ENCODE measurements at regions not wholly inside any gene's neighbourhood (a gene's known extent, or its start where the extent isn't known, plus 50 kb on each side); places are given as distances from the start of the nearest gene placed in this dataset.

- DNase-seq (ENCODE audit: low read depth in 1 of 2, low spot score in 1 of 2) (no peak), ATAC-seq (no peak), FAIRE-seq (no peak)
- H3K9me3 ChIP-seq = peaks cover 5% of the 10 kb centered on the region; the same call in 2 of the 3 replicates
- H3K27ac ChIP-seq = no peak overlapping the region
- no peak overlapping the region for H3K4me3 ChIP-seq
- no peaks in the 10 kb centered on the region for H3K4me1 ChIP-seq
- no peak overlapping the region for H3K4me2 ChIP-seq
- WGBS (ENCODE audit: missing lambda C conversion rate) = 0% methylated on average over 3 of the region's 3 CpGs
- ChIA-PET CTCF (no interaction called here), POLR2A (no interaction called here)
- no peak for TF ChIP-seq HOXB13 (CRISPR knock-in tag; IDR thresholded peaks at IDR 0.05; ENCODE audit: low read depth)
- TF ChIP-seq NPAS2 (CRISPR knock-in tag; IDR thresholded peaks at IDR 0.05; ENCODE audit: borderline replicate concordance) = no peak
- no peak for TF ChIP-seq RAD21 (conservative IDR thresholded peaks at IDR 0.05 in 1 of 2, IDR thresholded peaks at IDR 0.05 in 1 of 2)
- TF ChIP-seq TP53 (CRISPR knock-in tag; IDR thresholded peaks at IDR 0.05) = no peak
- TF ChIP-seq FOSB (CRISPR knock-in tag; IDR thresholded peaks at IDR 0.05) = no peak
- no peak for TF ChIP-seq ESRRA (IDR thresholded peaks at IDR 0.05; ENCODE audit: borderline replicate concordance, low read length)
- TF ChIP-seq NFE2L2 (conservative IDR thresholded peaks at IDR 0.05; ENCODE audit: low read length) = no peak
- TF ChIP-seq NR3C1 (IDR thresholded peaks at IDR 0.05) = no peak
- no peak for TF ChIP-seq KDM5A (IDR thresholded peaks at IDR 0.05)
- TF ChIP-seq BCL3 (IDR thresholded peaks at IDR 0.05) = no peak
- no peak for TF ChIP-seq ZNF302 (CRISPR knock-in tag; IDR thresholded peaks at IDR 0.05)
Measured at GRCh38 chr2:82591718-82592117, 1867.4 kb downstream of the SUCLG1 start.

DNA sequence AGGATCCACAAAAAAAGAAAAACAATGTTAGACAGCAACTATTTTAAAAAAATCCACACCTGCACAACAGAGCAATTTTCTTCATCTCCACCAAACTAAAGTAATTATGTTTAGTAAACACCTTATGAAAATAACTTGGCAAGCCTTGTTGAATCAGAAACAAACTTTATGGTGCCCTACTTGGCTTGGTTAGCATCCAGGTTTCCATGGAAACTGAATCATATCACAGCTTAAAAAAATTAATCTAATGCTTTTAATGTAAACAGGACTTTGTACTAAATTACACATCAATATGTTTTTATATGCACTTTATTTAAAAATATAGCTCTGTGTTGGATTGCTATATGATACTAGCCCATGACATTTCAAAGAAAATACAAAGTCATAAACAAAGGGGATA is 1882.4 kb downstream of the SUCLG1 start:
- DNase-seq (ENCODE audit: low read depth in 1 of 2, low spot score in 1 of 2) (no peak), FAIRE-seq (no peak), ATAC-seq (no peak)
- no peak overlapping the region for H3K4me2 ChIP-seq
- no peak overlapping the region for H3K27ac ChIP-seq
- ChIA-PET POLR2A (no interaction called here), CTCF (no interaction called here)
- peaks cover 12% of the 10 kb centered on the region; the same call in 2 of the 3 replicates for H3K9me3 ChIP-seq
- no peaks in the 10 kb centered on the region for H3K4me1 ChIP-seq
- no peak overlapping the region for H3K4me3 ChIP-seq
- TF ChIP-seq HDAC2 (IDR thresholded peaks at IDR 0.05) = no peak
- no peak for TF ChIP-seq ZNF302 (CRISPR knock-in tag; IDR thresholded peaks at IDR 0.05)
- TF ChIP-seq FOSB (CRISPR knock-in tag; IDR thresholded peaks at IDR 0.05) = no peak
- TF ChIP-seq JUNB (IDR thresholded peaks at IDR 0.05) = no peak
- TF ChIP-seq SREBF2 (IDR thresholded peaks at IDR 0.05) = no peak
- no peak for TF ChIP-seq KDM5A (IDR thresholded peaks at IDR 0.05)
- TF ChIP-seq MYC (IDR thresholded peaks at IDR 0.05; ENCODE audit: borderline replicate concordance, low read length) = no peak
- TF ChIP-seq PBX3 (IDR thresholded peaks at IDR 0.05) = no peak
- TF ChIP-seq FOSL2 (IDR thresholded peaks at IDR 0.05) = no peak
- no peak for TF ChIP-seq FOSL2 (CRISPR knock-in tag; IDR thresholded peaks at IDR 0.05)
- TF ChIP-seq, protein P1, sequence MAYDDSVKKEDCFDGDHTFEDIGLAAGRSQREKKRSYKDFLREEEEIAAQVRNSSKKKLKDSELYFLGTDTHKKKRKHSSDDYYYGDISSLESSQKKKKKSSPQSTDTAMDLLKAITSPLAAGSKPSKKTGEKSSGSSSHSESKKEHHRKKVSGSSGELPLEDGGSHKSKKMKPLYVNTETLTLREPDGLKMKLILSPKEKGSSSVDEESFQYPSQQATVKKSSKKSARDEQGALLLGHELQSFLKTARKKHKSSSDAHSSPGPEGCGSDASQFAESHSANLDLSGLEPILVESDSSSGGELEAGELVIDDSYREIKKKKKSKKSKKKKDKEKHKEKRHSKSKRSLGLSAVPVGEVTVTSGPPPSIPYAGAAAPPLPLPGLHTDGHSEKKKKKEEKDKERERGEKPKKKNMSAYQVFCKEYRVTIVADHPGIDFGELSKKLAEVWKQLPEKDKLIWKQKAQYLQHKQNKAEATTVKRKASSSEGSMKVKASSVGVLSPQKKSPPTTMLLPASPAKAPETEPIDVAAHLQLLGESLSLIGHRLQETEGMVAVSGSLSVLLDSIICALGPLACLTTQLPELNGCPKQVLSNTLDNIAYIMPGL (CRISPR knock-in tag; IDR thresholded peaks at IDR 0.05; ENCODE audit: borderline replicate concordance) = no peak
- no peak for TF ChIP-seq CBX8 (IDR thresholded peaks at IDR 0.05)
- TF ChIP-seq JUN (IDR thresholded peaks at IDR 0.05) = no peak
- TF ChIP-seq CHD2 (IDR thresholded peaks at IDR 0.05; ENCODE audit: low read length, partially characterized antibody) = no peak
- TF ChIP-seq BHLHE40 (IDR thresholded peaks at IDR 0.05; ENCODE audit: low read depth, low read length) = no peak
- no peak for TF ChIP-seq MAFK (IDR thresholded peaks at IDR 0.05; ENCODE audit: partially characterized antibody)
- no peak for TF ChIP-seq RFX5 (IDR thresholded peaks at IDR 0.05)
- TF ChIP-seq, protein P2, sequence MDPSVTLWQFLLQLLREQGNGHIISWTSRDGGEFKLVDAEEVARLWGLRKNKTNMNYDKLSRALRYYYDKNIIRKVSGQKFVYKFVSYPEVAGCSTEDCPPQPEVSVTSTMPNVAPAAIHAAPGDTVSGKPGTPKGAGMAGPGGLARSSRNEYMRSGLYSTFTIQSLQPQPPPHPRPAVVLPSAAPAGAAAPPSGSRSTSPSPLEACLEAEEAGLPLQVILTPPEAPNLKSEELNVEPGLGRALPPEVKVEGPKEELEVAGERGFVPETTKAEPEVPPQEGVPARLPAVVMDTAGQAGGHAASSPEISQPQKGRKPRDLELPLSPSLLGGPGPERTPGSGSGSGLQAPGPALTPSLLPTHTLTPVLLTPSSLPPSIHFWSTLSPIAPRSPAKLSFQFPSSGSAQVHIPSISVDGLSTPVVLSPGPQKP (IDR thresholded peaks at IDR 0.05; ENCODE audit: low read depth, low read length) = no peak
